Iris pigment epithelial cell (primary cell): ENCODE measurements at regions not wholly inside any gene's neighbourhood (a gene's known extent, or its start where the extent isn't known, plus 50 kb on each side); places are given as distances from the start of the nearest gene placed in this dataset.
A peak's percentile ranks its signal among the peaks of the same experiment; 100 is the strongest.

Source experiments
- DNase-seq: peaks from one replicate; pipeline ENCODE4 v3.0.0-alpha.2; 2011; ENCODE audit warnings: low read depth

DNA sequence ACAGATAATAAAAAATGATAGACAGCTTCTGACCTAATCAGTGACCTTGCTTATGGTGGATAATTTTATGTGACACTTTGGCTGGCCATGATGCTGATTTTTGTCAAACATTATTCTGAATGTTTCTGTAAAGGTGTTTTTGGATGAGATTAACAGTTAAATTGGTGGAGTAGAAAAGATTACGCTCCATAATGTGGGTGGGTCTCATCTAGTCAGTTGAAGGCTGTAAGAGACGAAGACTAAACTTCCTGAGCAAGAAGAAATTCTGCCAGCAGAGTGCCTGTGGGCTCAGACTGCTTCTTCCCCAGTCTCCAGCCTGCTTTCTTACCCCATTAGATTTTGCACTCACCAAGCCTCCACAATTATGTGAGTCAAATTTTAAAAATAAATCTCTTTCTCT lies 214.9 kb upstream of the ITGA4 start:
- no peak for DNase-seq

DNA sequence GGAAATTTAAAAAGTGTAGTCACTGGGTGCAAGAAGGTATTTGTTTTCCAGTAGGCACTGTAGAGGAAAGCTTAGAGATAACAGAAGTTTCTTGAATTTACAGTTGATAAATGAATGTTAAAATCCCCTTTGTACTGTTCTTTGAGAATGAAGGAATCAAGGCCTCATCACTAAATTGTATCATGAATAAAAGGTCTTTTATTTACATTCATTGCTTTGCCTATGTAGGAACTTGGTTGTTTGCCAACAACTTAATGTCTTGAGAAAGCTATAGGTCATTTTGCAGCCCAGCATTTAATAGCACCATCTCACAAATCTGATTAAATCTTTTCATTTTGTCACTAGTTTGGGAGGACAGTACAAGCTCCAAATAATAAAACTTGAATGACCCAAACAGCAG lies 213.9 kb upstream of the ITGA4 start:
- DNase-seq: no peak

- peak; percentile 86 for DNase-seq
Observed at GRCh38 chr2:181250691-181251090, 206.5 kb upstream of the ITGA4 start.

GRCh38 chr2:181252262-181253148 lies 204.7 kb upstream of the ITGA4 start:
- peak; percentile 17 for DNase-seq

- DNase-seq: no peak
Observed at GRCh38 chr2:181253438-181253837, 203.7 kb upstream of the ITGA4 start.

DNA sequence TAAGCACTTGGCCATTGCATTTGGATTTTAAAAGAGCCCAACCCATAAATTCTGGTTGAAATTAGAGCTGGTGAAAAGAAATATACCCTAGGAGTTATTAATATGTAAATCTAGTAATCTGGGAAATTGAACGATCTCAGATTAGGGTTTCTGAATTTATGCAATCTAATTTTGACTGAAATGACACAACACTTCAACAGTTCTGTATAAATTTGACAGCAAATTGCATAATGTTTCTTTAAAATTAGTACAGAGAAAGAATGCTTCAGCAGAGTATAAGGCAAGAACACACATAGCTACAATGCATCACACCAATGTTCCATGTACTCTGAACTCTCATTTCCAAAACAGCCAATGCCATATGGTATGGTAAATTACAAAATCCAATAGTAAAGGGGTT lies 201.5 kb upstream of the ITGA4 start:
- DNase-seq: no peak

- peak; percentile 97 for DNase-seq
Observed at GRCh38 chr2:181258720-181259119, 198.5 kb upstream of the ITGA4 start.

DNA sequence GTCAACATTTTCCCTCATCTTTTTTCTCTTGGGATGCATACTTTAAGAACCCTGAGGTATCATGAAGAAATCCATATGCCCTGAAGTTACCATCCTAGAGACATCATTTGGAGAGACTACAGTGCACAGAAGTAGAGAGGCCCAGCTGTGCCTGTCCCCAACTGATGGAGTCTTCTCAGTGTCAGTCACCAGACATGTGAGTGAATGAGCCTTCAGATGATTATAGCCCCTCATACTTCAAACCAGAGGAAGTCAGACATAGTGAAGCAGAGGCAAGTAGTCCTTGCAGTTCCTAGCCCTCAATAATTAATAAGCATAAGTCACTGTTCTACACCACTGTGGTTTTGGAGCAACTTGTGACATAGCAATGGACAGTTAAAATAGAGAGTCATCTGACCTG lies 194.4 kb upstream of the ITGA4 start:
- DNase-seq: no peak

GRCh38 chr2:181264001-181264400 lies 193.2 kb upstream of the ITGA4 start:
- DNase-seq: peak; percentile 12

DNA sequence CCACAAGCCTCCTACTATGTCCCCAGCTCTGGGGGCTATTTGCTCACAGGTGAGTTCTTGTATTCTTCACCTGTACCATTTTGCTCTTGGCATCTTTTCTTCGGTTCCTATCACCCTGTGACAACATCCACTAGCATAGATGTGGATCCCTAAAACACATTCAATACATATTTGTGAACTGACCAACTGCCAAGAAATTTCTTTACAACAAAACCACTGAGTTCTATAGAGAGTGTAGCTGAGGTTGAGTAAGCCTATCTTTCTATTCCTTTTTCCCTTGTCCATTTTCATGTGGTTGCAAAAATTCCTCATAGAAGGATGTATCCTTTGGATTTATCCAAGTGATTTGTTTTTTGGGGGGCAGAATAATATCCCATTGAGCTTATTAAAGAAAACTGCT lies 192.7 kb upstream of the ITGA4 start:
- peak; percentile 54 for DNase-seq

GRCh38 chr2:181266614-181267013 lies 190.6 kb upstream of the ITGA4 start:
- DNase-seq: no peak

DNA sequence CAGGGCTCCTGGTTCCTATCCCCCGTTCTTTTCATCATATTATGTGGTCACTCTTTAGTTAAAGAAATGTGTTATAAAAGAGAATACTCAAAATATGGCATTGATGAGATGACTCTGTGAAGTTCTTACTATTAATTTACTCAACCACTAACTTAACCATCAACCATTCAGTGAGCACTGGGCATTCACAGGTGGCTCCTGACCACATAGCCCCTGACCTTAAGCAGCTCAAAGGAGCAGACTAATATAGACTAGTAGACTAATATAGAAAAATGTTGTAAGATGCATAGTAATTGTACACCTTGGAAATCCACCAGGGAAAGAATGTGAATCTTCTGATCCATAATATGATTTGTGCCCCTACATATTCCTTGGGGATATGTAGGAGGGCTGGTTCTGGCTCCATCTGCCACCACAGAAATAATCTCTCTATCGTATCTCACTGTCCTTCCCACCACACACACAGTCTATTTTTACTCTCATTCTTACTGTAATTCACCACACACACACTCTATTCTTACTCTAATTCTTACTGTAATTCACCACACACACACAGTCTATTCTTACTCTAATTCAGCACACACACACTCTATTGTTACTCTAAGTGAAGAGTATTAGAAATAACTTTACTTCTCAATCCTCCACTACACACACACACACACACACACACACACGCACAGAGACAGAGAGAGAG lies 188.9 kb upstream of the ITGA4 start:
- no peak for DNase-seq

DNA sequence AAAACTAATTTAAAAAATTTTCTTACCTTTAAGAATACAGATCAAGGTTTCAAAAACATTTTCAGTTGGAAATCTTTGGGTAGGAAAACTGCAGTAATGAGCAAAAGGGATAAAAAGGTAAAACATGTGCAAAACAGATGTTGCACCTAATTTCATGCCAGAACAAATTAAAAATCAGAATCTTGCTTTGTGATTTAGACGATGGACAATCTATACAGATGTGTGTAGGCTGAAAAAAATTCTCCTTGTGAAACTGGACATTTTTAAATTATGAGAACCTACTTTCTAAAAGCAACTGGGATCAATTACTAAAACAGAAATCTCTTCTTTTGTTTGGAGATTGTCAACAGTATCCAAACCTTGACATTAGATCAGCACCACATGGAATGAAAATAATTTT lies 183.2 kb upstream of the ITGA4 start:
- no peak for DNase-seq

- no peak for DNase-seq
Observed at GRCh38 chr2:181275643-181276070, 181.5 kb upstream of the ITGA4 start.

GRCh38 chr2:181281206-181281832 lies 175.9 kb upstream of the ITGA4 start:
- peak; percentile 9 for DNase-seq

DNA sequence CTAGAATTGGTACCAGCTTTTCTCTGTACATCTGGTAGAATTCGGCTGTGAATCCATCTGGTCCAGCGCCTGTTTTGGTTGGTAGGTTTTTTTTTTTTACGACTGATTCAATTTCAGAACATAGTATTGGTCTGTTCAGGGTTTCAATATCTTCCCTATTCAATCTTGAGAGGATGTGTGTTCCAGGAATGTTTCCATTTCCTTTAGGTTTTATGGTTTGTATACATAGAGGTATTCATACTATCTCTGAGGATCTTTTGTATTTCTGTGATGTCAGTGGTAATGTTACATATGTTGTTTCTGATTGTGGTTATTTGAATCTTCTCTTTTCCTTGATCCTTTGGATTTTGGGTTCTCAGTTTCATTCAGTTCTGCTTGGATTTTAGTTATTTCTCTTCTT lies 172.1 kb upstream of the ITGA4 start:
- DNase-seq: no peak

GRCh38 chr2:181289698-181290097 lies 167.5 kb upstream of the ITGA4 start:
- no peak for DNase-seq

GRCh38 chr2:181290182-181290581 lies 167.0 kb upstream of the ITGA4 start:
- no peak for DNase-seq

DNA sequence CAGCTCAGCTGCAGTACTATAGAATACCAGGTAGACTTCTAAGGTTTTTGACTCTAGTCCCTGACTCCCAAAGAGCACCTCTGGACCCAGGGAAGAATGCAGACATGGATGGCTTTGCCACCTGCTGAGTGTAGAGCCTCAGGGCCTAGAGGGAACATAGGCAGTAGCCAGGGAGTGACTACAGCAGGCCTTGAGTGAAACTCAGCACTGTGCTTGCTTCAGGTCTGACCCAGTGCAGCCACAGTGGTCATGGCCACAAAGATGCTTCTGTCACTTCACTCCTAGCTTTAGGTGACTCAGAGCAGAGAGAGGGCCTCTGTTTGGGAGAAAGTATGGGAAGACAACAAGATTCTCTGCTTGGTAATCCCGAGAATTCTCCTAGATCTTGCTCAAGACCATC lies 162.2 kb upstream of the ITGA4 start:
- no peak for DNase-seq

- no peak for DNase-seq
Observed at GRCh38 chr2:181300600-181301291, 156.4 kb upstream of the ITGA4 start.

DNA sequence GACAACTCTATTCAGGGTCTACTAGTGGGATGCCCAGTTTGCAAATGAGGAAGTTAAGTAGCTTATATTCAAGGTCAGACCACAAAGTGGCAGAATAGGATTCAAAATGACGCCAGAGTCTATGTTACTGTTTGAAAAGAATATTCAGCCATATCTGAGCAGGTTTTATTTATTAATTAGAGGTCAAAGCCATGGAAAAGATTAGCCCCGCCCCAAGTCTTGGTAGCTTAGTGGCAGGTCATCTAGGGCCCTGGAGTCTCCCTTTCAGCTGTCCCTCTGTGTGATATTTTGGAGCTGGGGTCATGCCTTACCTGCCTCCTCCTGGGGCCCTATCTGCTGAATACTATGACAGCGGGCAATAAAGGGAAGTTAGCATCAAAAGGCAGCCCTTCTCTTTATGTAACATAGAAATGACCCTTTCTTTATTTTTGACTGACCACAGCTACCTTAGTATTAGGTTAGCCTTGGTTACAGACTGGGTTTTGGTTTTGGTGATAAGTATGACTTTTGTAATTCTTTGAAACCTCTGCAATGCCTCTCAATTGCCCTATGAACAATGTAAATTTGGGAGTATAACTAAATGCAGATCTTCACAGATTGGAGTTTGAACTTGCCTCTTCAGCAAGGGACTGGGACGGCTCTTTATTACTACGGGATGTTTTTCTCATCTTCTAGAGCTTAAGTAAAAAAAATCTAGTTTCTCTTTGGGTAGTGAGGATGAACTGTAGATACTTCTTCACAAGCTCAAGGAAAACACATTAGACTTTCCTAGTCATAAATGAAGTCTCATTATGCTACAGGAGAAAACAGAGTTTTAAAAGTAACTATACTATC lies 153.0 kb upstream of the ITGA4 start:
- no peak for DNase-seq
